ENCODE measurements at regions not wholly inside any gene's neighbourhood (a gene's known extent, or its start where the extent isn't known, plus 50 kb on each side); places are given as distances from the start of the nearest gene placed in this dataset.
A peak's percentile ranks its signal among the peaks of the same experiment; 100 is the strongest.

- no peak for TF ChIP-seq FOSL1 (IDR thresholded peaks at IDR 0.05; ENCODE audit: insufficient read depth, low read depth, low read length)
- 0 out of 2 replicates have a peak, but pooled peaks have one; percentile 46 for TF ChIP-seq TCF12 (IDR thresholded peaks at IDR 0.05; ENCODE audit: low read depth, low read length)
- TF ChIP-seq BACH1 (IDR thresholded peaks at IDR 0.05; ENCODE audit: low read length) = no peak
- TF ChIP-seq SUZ12 (IDR thresholded peaks at IDR 0.05; ENCODE audit: low read length) = no peak
- TF ChIP-seq USF2 (IDR thresholded peaks at IDR 0.05; ENCODE audit: low read length) = no peak
- TF ChIP-seq JUN (IDR thresholded peaks at IDR 0.05; ENCODE audit: low read depth, low read length) = no peak
- TF ChIP-seq KDM5A (IDR thresholded peaks at IDR 0.05; ENCODE audit: low read length) = no peak
- TF ChIP-seq CHD7 (IDR thresholded peaks at IDR 0.05; ENCODE audit: insufficient replicate concordance, low read length) = no peak
- no peak for TF ChIP-seq MAFK (IDR thresholded peaks at IDR 0.05; ENCODE audit: low read depth, low read length)
- TF ChIP-seq SP4 (IDR thresholded peaks at IDR 0.05; ENCODE audit: low read length) = no peak
Observed at GRCh38 chr1:201614262-201615015, 75.5 kb downstream of the NAV1 start (continued).

All from H1 (cell line).